DND-41 (cell line): ENCODE measurements at regions not wholly inside any gene's neighbourhood (a gene's known extent, or its start where the extent isn't known, plus 50 kb on each side); places are given as distances from the start of the nearest gene placed in this dataset.

Experiments used
- ATAC-seq: fragments of 200-7000 bp; cut with Tn5 transposase; 3 replicates; pipeline ENCODE4 v1.9.1; 2021; ENCODE audit warnings: low read depth; ENCODE audit not compliant: insufficient read depth
- DNase-seq: peaks from one replicate; pipeline ENCODE4 v3.0.0-alpha.2; 2020
- H2AFZ ChIP-seq: 2 replicates; pipeline ENCODE4 v1.6.0; 2012; ENCODE audit warnings: low read depth, low read length
- H3K27ac ChIP-seq: 2 replicates; pipeline ENCODE4 v1.5.1; 2012; ENCODE audit warnings: low read length, inconsistent platforms
- H3K27me3 ChIP-seq: fragments of 200-600 bp; sonication (generic); 2 replicates; pipeline ENCODE4 v1.6.0; 2012; ENCODE audit warnings: low read length, mild to moderate bottlenecking, inconsistent platforms; ENCODE audit not compliant: insufficient read depth, poor library complexity
- H3K36me3 ChIP-seq: 2 replicates; pipeline ENCODE4 v1.5.1; 2012; ENCODE audit warnings: low read length, inconsistent platforms; ENCODE audit not compliant: insufficient read depth
- H3K4me1 ChIP-seq: 2 replicates; pipeline ENCODE4 v1.5.1; 2012; ENCODE audit warnings: mild to moderate bottlenecking, low read length; ENCODE audit not compliant: insufficient read depth
- H3K4me2 ChIP-seq: 2 replicates; pipeline ENCODE4 v1.6.0; 2012; ENCODE audit warnings: mild to moderate bottlenecking, moderate library complexity, low read length, inconsistent platforms; ENCODE audit not compliant: insufficient read depth
- H3K4me3 ChIP-seq, 2 experiments: fragments of 200-600 bp in 1 of 2; shearing (Covaris generic) in 1 of 2; 2 replicates each; pipeline ENCODE4 v1.5.1; 2012 to 2016; ENCODE audit warnings: inconsistent platforms in 2 of 2, low read length in 2 of 2, mild to moderate bottlenecking in 2 of 2, low read depth in 1 of 2, moderate library complexity in 1 of 2
- H3K79me2 ChIP-seq: 2 replicates; pipeline ENCODE4 v1.6.0; 2012; ENCODE audit warnings: low read length, inconsistent platforms; ENCODE audit not compliant: insufficient read depth
- H3K9ac ChIP-seq: 2 replicates; pipeline ENCODE4 v1.6.0; 2012; ENCODE audit warnings: low read depth, mild to moderate bottlenecking, inconsistent platforms, low read length, moderate library complexity
- H3K9me3 ChIP-seq: 2 replicates; pipeline ENCODE4 v1.5.1; 2012; ENCODE audit warnings: low read length, moderate library complexity, mild to moderate bottlenecking, inconsistent platforms; ENCODE audit not compliant: insufficient read depth, severe bottlenecking
- H4K20me1 ChIP-seq: 2 replicates; pipeline ENCODE4 v1.6.0; 2012; ENCODE audit warnings: low read length; ENCODE audit not compliant: insufficient read depth
- EZH2 ChIP-seq: IDR thresholded peaks from 3 replicates; pipeline ENCODE4 v1.6.1; 2012; ENCODE audit warnings: borderline replicate concordance, low read depth, mild to moderate bottlenecking, moderate library complexity, low read length, inconsistent platforms; ENCODE audit not compliant: severe bottlenecking
- TF ChIP-seq, protein P1 (sequence below): IDR thresholded peaks from 2 replicates; pipeline ENCODE4 v1.5.1; 2012; ENCODE audit warnings: borderline replicate concordance, low read length, moderate library complexity, mild to moderate bottlenecking; ENCODE audit not compliant: poor library complexity, severe bottlenecking; ENCODE audit errors: extremely low read depth

DNA sequence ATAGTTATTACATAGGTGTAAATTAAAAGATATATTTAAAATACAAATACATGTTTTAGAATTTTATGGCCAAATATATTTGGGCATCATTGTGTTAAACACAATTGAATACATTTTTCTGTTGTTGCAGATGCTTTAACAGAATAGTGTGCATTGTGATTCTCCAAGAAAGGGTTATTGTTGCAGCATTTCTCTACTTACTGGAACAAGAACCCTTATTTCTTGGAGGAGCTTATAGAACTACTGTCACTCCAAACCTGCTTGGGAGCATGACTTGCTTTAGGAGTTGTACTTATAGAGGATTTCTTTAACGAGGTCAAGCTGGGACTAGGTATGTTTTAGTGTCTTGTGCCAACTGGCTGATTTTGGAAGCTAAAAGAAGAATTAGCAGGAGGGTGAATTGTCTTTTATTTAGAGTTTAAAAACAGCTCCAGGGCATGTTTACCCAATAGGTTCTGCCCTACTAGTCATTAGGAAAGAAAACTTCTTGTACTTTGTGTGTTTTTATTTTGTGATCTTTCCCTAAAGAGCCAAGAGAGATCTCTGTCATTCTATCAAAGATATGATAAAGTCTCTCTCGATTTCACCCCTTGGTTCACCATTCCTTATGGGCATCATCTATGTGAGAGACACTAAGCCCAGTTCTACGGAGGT lies 279.8 kb upstream of the SALL1 start:
- no peak for TF ChIP-seq EZH2
- TF ChIP-seq, protein P1, sequence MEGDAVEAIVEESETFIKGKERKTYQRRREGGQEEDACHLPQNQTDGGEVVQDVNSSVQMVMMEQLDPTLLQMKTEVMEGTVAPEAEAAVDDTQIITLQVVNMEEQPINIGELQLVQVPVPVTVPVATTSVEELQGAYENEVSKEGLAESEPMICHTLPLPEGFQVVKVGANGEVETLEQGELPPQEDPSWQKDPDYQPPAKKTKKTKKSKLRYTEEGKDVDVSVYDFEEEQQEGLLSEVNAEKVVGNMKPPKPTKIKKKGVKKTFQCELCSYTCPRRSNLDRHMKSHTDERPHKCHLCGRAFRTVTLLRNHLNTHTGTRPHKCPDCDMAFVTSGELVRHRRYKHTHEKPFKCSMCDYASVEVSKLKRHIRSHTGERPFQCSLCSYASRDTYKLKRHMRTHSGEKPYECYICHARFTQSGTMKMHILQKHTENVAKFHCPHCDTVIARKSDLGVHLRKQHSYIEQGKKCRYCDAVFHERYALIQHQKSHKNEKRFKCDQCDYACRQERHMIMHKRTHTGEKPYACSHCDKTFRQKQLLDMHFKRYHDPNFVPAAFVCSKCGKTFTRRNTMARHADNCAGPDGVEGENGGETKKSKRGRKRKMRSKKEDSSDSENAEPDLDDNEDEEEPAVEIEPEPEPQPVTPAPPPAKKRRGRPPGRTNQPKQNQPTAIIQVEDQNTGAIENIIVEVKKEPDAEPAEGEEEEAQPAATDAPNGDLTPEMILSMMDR = no peak
- DNase-seq (no peak), ATAC-seq (no peak)
- Histone ChIP-seq H3K27ac (no peak overlapping the region), H3K79me2 (no peaks in the 10 kb centered on the region), H3K9me3 (no peaks in the 10 kb centered on the region), H2AFZ (no peak overlapping the region), H3K4me1 (no peaks in the 10 kb centered on the region), H3K9ac (no peak overlapping the region), H3K4me2 (no peak overlapping the region), H3K4me3 (no peak overlapping the region), H3K27me3 (no peaks in the 10 kb centered on the region), H4K20me1 (no peaks in the 10 kb centered on the region), H3K36me3 (no peaks in the 10 kb centered on the region)

DNA sequence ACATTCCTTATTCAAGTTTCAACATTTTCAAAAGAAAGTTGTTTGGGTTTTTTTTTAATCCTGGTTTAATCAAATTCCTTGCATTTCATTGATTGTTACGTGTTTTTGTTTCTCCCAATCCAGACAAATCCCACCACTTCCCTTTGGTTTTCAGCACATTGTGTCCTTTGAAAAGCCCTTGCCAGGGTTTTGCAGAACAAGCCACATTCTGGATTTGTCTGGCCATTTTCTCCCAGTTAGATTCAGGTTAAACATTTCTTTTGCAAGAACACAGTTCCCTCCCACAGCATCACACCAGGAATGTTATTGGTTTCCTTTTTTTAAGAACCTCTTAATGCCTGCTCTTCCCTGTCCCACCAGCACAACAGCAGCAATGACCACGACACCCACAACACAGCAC lies 278.0 kb upstream of the SALL1 start:
- no peaks in the 10 kb centered on the region for H3K36me3 ChIP-seq
- H4K20me1 ChIP-seq = no peaks in the 10 kb centered on the region
- H3K79me2 ChIP-seq = no peaks in the 10 kb centered on the region
- TF ChIP-seq, protein P1 = no peak
- no peak for TF ChIP-seq EZH2
- no peak overlapping the region for H3K9ac ChIP-seq
- H3K27ac ChIP-seq = no peak overlapping the region
- no peaks in the 10 kb centered on the region for H3K4me1 ChIP-seq
- DNase-seq = no peak
- H3K27me3 ChIP-seq = no peaks in the 10 kb centered on the region
- H2AFZ ChIP-seq = no peak overlapping the region
- H3K9me3 ChIP-seq = no peaks in the 10 kb centered on the region
- no peak overlapping the region for H3K4me3 ChIP-seq
- no peak overlapping the region for H3K4me2 ChIP-seq
- no peak for ATAC-seq

DNA sequence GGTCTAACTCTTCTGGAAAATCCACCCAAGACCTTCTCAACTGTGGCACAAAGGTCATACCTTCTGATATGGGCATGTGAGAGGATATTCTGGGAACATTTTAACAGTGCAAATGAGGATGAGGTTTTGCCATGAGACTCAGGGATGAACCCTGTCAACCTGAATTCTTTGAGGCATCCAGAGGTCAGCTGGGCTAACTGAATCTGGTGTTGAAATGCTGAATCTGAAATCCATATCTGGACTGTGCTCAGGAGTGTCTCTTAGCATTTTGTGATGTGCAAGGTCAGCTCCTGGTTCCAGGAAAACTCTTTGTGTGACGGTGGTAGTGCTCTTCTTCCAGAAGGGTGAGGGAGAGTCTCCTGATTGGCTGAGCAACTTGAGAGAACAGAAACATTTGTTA lies 276.0 kb upstream of the SALL1 start:
- Histone ChIP-seq H3K79me2 (no peaks in the 10 kb centered on the region), H4K20me1 (no peaks in the 10 kb centered on the region), H3K27ac (no peak overlapping the region), H3K4me3 (no peak overlapping the region), H3K9ac (no peak overlapping the region), H3K4me2 (no peak overlapping the region), H3K9me3 (no peaks in the 10 kb centered on the region), H2AFZ (no peak overlapping the region), H3K36me3 (no peaks in the 10 kb centered on the region), H3K4me1 (no peaks in the 10 kb centered on the region), H3K27me3 (no peaks in the 10 kb centered on the region)
- ATAC-seq (no peak), DNase-seq (no peak)
- TF ChIP-seq EZH2 = no peak
- TF ChIP-seq, protein P1 = no peak

DNA sequence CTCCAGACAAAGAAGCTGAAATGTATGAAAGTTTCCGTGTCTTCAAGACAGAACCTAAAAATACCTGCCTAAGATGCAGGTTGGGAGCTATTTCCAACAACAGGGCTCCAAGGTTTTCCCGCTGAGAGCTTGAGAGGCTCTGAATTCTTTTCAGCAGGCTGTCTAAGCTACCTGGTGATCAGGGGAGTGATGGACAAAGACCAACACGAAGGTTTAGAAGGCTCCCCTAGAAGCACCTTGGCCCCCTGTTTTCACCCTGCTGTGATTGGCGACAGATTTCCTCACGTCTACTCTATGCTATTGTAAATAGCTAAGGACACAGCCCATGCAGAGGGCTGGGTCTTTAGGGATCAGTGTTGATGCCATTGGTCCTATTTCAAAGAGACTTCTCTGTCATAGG lies 275.2 kb upstream of the SALL1 start:
- Histone ChIP-seq H3K9ac (no peak overlapping the region), H3K4me1 (no peaks in the 10 kb centered on the region), H2AFZ (no peak overlapping the region), H3K79me2 (no peaks in the 10 kb centered on the region), H3K4me2 (no peak overlapping the region), H3K27ac (no peak overlapping the region), H3K9me3 (no peaks in the 10 kb centered on the region), H3K36me3 (no peaks in the 10 kb centered on the region), H3K4me3 (no peak overlapping the region), H3K27me3 (no peaks in the 10 kb centered on the region), H4K20me1 (no peaks in the 10 kb centered on the region)
- ATAC-seq (no peak), DNase-seq (no peak)
- TF ChIP-seq EZH2 = no peak
- TF ChIP-seq, protein P1 = no peak
